ENCODE measurements at regions not wholly inside any gene's neighbourhood (a gene's known extent, or its start where the extent isn't known, plus 50 kb on each side); places are given as distances from the start of the nearest gene placed in this dataset.
"Not testable (repeated sequence)": the region's sequence is repeated elsewhere in the genome, so short reads cannot be mapped to it uniquely, and the experiment has no call there.

- TF ChIP-seq Cebpa-rat (IDR thresholded peaks at IDR 0.05): no peak
- Histone ChIP-seq H3K4me3 (no peak overlapping the region), H3K4me1 (no peaks in the 10 kb centered on the region), H3K27ac (no peak overlapping the region), H3K9me3 (replicated peaks in 1 of 11) (no peaks in the 10 kb centered on the region), H4K20me1 (no peaks in the 10 kb centered on the region), H3K9ac (no peak overlapping the region), H3K36me3 (no peaks in the 10 kb centered on the region), H3K4me2 (no peak overlapping the region), H3K27me3 (no peaks in the 10 kb centered on the region)
Measured at GRCh38 chr3:75321060-75321459, 343.1 kb upstream of the FRG2C start.

- not testable (repeated sequence) for H3K4me1 ChIP-seq; H3K9ac ChIP-seq; H3K4me2 ChIP-seq; H3K36me3 ChIP-seq; H3K4me3 ChIP-seq; H3K27ac ChIP-seq; H3K9me3 ChIP-seq (replicated peaks in 1 of 11); H3K27me3 ChIP-seq; H4K20me1 ChIP-seq
Measured at GRCh38 chr3:75323936-75324335, 340.2 kb upstream of the FRG2C start.

- no peak for TF ChIP-seq Cebpa-rat (IDR thresholded peaks at IDR 0.05)
- Histone ChIP-seq H3K36me3 (no peaks in the 10 kb centered on the region), H3K27me3 (no peaks in the 10 kb centered on the region), H3K4me3 (no peak overlapping the region), H3K4me2 (no peak overlapping the region), H3K9me3 (replicated peaks in 1 of 11) (no peaks in the 10 kb centered on the region), H3K27ac (no peak overlapping the region), H3K4me1 (peaks cover 0 to 13% (median 5%) of the 10 kb centered on the region in 10 experiments; a peak in 7 of 20 replicates), H3K9ac (no peak overlapping the region), H4K20me1 (no peaks in the 10 kb centered on the region)
Measured at GRCh38 chr3:75325716-75326115, 338.4 kb upstream of the FRG2C start.

GRCh38 chr3:75327453-75327852, 336.7 kb upstream of the FRG2C start:
- Histone ChIP-seq H4K20me1 (no peaks in the 10 kb centered on the region), H3K9ac (no peak overlapping the region), H3K4me2 (no peak overlapping the region), H3K4me1 (peaks cover 0 to 13% (median 5%) of the 10 kb centered on the region in 10 experiments; a peak in 7 of 20 replicates), H3K9me3 (replicated peaks in 1 of 11) (no peaks in the 10 kb centered on the region), H3K27ac (no peak overlapping the region), H3K27me3 (no peaks in the 10 kb centered on the region), H3K36me3 (no peaks in the 10 kb centered on the region), H3K4me3 (no peak overlapping the region)
- no peak for TF ChIP-seq Cebpa-rat (IDR thresholded peaks at IDR 0.05)

GRCh38 chr3:75329476-75330097, 334.5 kb upstream of the FRG2C start:
- Histone ChIP-seq H3K4me1 (peaks cover 0 to 13% (median 5%) of the 10 kb centered on the region in 10 experiments; a peak in 7 of 20 replicates), H3K9ac (no peak overlapping the region), H3K9me3 (replicated peaks in 1 of 11) (no peaks in the 10 kb centered on the region; a peak in 1 of 22 replicates), H3K27me3 (no peaks in the 10 kb centered on the region), H3K4me3 (no peak overlapping the region), H3K36me3 (no peaks in the 10 kb centered on the region), H3K27ac (no peak overlapping the region), H4K20me1 (no peaks in the 10 kb centered on the region), H3K4me2 (peak overlapping the region in 6 of 11 experiments; percentile 18 to 47 (median 31); a peak in 7 of 22 replicates)
- TF ChIP-seq Cebpa-rat (IDR thresholded peaks at IDR 0.05): no peak

GRCh38 chr3:75330446-75330845, 333.7 kb upstream of the FRG2C start:
- H3K36me3 ChIP-seq; H3K27ac ChIP-seq; H3K4me3 ChIP-seq; H3K9me3 ChIP-seq (replicated peaks in 1 of 11); H3K9ac ChIP-seq; H3K27me3 ChIP-seq; H4K20me1 ChIP-seq; H3K4me2 ChIP-seq: not testable (repeated sequence)
- peaks cover 0 to 13% (median 5%) of the 10 kb centered on the region in 10 experiments; a peak in 7 of 20 replicates for H3K4me1 ChIP-seq

GRCh38 chr3:75332090-75332489, 332.0 kb upstream of the FRG2C start:
- H3K9ac ChIP-seq; H3K4me2 ChIP-seq; H3K27ac ChIP-seq; H3K36me3 ChIP-seq; H3K9me3 ChIP-seq (replicated peaks in 1 of 11); H3K27me3 ChIP-seq; H3K4me3 ChIP-seq; H4K20me1 ChIP-seq: not testable (repeated sequence)
- H3K4me1 ChIP-seq: peaks cover 0 to 13% (median 5%) of the 10 kb centered on the region in 10 experiments; a peak in 7 of 20 replicates

- Histone ChIP-seq H3K27me3 (no peaks in the 10 kb centered on the region), H3K4me2 (no peak overlapping the region), H3K27ac (no peak overlapping the region), H3K4me3 (no peak overlapping the region), H3K36me3 (no peaks in the 10 kb centered on the region), H4K20me1 (no peaks in the 10 kb centered on the region), H3K9me3 (replicated peaks in 1 of 11) (no peaks in the 10 kb centered on the region; a peak in 1 of 22 replicates), H3K9ac (no peak overlapping the region), H3K4me1 (peaks cover 0 to 13% (median 5%) of the 10 kb centered on the region in 10 experiments; a peak in 7 of 20 replicates)
- no peak for TF ChIP-seq Cebpa-rat (IDR thresholded peaks at IDR 0.05)
Measured at GRCh38 chr3:75332794-75333193, 331.3 kb upstream of the FRG2C start.

GRCh38 chr3:75334299-75334698, 329.8 kb upstream of the FRG2C start:
- no peak overlapping the region for H3K9ac ChIP-seq
- no peaks in the 10 kb centered on the region; a peak in 1 of 22 replicates for H3K9me3 ChIP-seq (replicated peaks in 1 of 11)
- no peak for TF ChIP-seq Cebpa-rat (IDR thresholded peaks at IDR 0.05)

GRCh38 chr3:75337226-75337900, 326.8 kb upstream of the FRG2C start:
- Histone ChIP-seq H3K9me3 (replicated peaks in 1 of 11) (no peaks in the 10 kb centered on the region; a peak in 1 of 22 replicates), H3K36me3 (no peaks in the 10 kb centered on the region), H3K4me2 (no peak overlapping the region), H4K20me1 (no peaks in the 10 kb centered on the region), H3K27ac (no peak overlapping the region), H3K27me3 (no peaks in the 10 kb centered on the region), H3K4me3 (no peak overlapping the region), H3K4me1 (peaks cover 0 to 17% (median 14%) of the 10 kb centered on the region in 10 experiments; a peak in 18 of 20 replicates), H3K9ac (no peak overlapping the region)
- TF ChIP-seq Cebpa-rat (IDR thresholded peaks at IDR 0.05): no peak

More at GRCh38 chr3:75334299-75334698, 329.8 kb upstream of the FRG2C start:
- Histone ChIP-seq H3K4me1 (peaks cover 0 to 7% (median 2%) of the 10 kb centered on the region in 10 experiments; a peak in 7 of 20 replicates), H3K4me3 (no peak overlapping the region), H3K36me3 (no peaks in the 10 kb centered on the region), H3K4me2 (no peak overlapping the region), H4K20me1 (no peaks in the 10 kb centered on the region), H3K27me3 (no peaks in the 10 kb centered on the region), H3K27ac (no peak overlapping the region)

Data from BLaER1 treated with 17β-estradiol and CSF1 and Interleukin-3, amounts not matched to agents 10 nM and 100 nM (cell line).